Keratinocyte (primary cell): ENCODE measurements at regions not wholly inside any gene's neighbourhood (a gene's known extent, or its start where the extent isn't known, plus 50 kb on each side); places are given as distances from the start of the nearest gene placed in this dataset.

ENCODE experiments used
- DNase-seq: peaks from one replicate; pipeline ENCODE4 v3.0.0-alpha.2; 2011; ENCODE audit warnings: low read depth, missing footprints, low spot score
- FAIRE-seq: peaks from 2 replicates; lab custom pipeline; 2011; peaks lifted over from hg19 to GRCh38; lab: Jason Lieb, UNC
- H2AFZ ChIP-seq: 2 replicates; pipeline ENCODE4 v1.6.0; 2012; ENCODE audit warnings: low read length, control low read depth, inconsistent platforms; ENCODE audit not compliant: control insufficient read depth
- H3K27ac ChIP-seq: 2 replicates; pipeline ENCODE4 v1.5.1; 2011; ENCODE audit warnings: low read length; ENCODE audit not compliant: control insufficient read depth, insufficient read depth
- H3K27me3 ChIP-seq: 3 replicates; pipeline ENCODE4 v1.6.0; 2011; ENCODE audit warnings: low read length; ENCODE audit not compliant: control insufficient read depth, insufficient read depth; ENCODE audit errors: extremely low read depth
- H3K36me3 ChIP-seq, 2 experiments: 2 replicates in 1 of 2; 3 replicates in 1 of 2; pipeline ENCODE4 v1.5.1; 2011; ENCODE audit warnings: low read length in 2 of 2, mild to moderate bottlenecking in 1 of 2; ENCODE audit not compliant: control insufficient read depth in 2 of 2, insufficient read depth in 2 of 2; ENCODE audit errors: extremely low read depth in 1 of 2
- H3K4me1 ChIP-seq: 3 replicates; pipeline ENCODE4 v1.5.1; 2011; ENCODE audit warnings: low read length; ENCODE audit not compliant: control insufficient read depth, insufficient read depth; ENCODE audit errors: extremely low read depth
- H3K4me2 ChIP-seq: 3 replicates; pipeline ENCODE4 v1.6.0; 2011; ENCODE audit warnings: low read depth, low read length; ENCODE audit not compliant: control insufficient read depth, insufficient read depth; ENCODE audit errors: extremely low read depth
- H3K4me3 ChIP-seq, 3 experiments: fragments of 200-600 bp in 1 of 3; sonication (generic) in 1 of 3; 2 replicates in 2 of 3; 3 replicates in 1 of 3; pipeline ENCODE4 v1.5.1; 2011 to 2016; ENCODE audit warnings: low read length in 3 of 3, mild to moderate bottlenecking in 3 of 3, control low read depth in 2 of 3, inconsistent platforms in 1 of 3, low read depth in 1 of 3, mixed read lengths in 1 of 3, mixed run types in 1 of 3, moderate library complexity in 1 of 3; ENCODE audit not compliant: control insufficient read depth in 2 of 3, insufficient read depth in 2 of 3; ENCODE audit errors: extremely low read depth in 1 of 3
- H3K79me2 ChIP-seq: 2 replicates; pipeline ENCODE4 v1.6.0; 2012; ENCODE audit warnings: low read length; ENCODE audit not compliant: control insufficient read depth, insufficient read depth
- H3K9ac ChIP-seq: 3 replicates; pipeline ENCODE4 v1.6.0; 2011; ENCODE audit warnings: low read length; ENCODE audit not compliant: control insufficient read depth, insufficient read depth; ENCODE audit errors: extremely low read depth
- H3K9me1 ChIP-seq: 3 replicates; pipeline ENCODE4 v1.6.0; 2011; ENCODE audit warnings: low read length; ENCODE audit not compliant: control insufficient read depth, insufficient read depth; ENCODE audit errors: extremely low read depth
- H3K9me3 ChIP-seq: 2 replicates; pipeline ENCODE4 v1.5.1; 2012; ENCODE audit warnings: low read depth, low read length; ENCODE audit not compliant: control insufficient read depth
- H4K20me1 ChIP-seq: 3 replicates; pipeline ENCODE4 v1.6.0; 2011; ENCODE audit warnings: low read length; ENCODE audit not compliant: control insufficient read depth, insufficient read depth; ENCODE audit errors: extremely low read depth
- EZH2 ChIP-seq: IDR thresholded peaks from one replicate; pipeline ENCODE4 v1.6.1; 2012; ENCODE audit warnings: inconsistent platforms, mild to moderate bottlenecking, low read length, moderate library complexity
- dilution Hi-C: fragments of 300-500 bp; cut with MboI; formaldehyde crosslinking; loops from one replicate; pipeline ENCODE4 v1.7.0; 2020; ENCODE audit warnings: low sequenced_read_pairs; ENCODE audit not compliant: extremely low pct_ligation_motif_present
- TF ChIP-seq, protein P1 (sequence below), 3 experiments: IDR thresholded peaks in 1 of 3; conservative IDR thresholded peaks in 1 of 3; optimal IDR thresholded peaks in 1 of 3; 2 replicates in 2 of 3; 3 replicates in 1 of 3; pipeline versions ENCODE3 to v1.5.1; 2011; ENCODE audit warnings: low read length in 3 of 3, mild to moderate bottlenecking in 3 of 3, moderate library complexity in 2 of 3, control low read depth in 1 of 3, inconsistent platforms in 1 of 3; ENCODE audit not compliant: insufficient read depth in 2 of 3; ENCODE audit errors: extremely low read depth in 1 of 3

DNA sequence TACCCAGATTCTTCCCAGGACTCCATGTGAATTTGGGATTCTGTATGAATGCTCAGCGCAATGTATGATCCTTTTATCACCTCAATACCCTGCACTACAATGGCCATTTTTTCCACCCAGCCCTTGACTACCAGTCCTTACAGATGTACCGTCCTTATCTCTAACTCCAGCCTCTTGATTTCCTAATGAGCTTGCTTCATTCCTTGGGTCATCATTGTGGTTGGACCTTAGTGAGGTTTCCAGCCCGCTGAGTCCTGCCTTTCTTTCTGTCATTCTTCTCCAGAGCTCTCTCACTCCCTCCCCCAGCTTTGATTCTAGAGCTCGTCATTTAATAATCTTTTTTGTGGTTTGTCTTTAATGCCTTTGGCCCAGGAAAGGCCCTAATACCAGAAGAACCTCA lies 438.5 kb downstream of the ZNF536 start:
- TF ChIP-seq, protein P1, sequence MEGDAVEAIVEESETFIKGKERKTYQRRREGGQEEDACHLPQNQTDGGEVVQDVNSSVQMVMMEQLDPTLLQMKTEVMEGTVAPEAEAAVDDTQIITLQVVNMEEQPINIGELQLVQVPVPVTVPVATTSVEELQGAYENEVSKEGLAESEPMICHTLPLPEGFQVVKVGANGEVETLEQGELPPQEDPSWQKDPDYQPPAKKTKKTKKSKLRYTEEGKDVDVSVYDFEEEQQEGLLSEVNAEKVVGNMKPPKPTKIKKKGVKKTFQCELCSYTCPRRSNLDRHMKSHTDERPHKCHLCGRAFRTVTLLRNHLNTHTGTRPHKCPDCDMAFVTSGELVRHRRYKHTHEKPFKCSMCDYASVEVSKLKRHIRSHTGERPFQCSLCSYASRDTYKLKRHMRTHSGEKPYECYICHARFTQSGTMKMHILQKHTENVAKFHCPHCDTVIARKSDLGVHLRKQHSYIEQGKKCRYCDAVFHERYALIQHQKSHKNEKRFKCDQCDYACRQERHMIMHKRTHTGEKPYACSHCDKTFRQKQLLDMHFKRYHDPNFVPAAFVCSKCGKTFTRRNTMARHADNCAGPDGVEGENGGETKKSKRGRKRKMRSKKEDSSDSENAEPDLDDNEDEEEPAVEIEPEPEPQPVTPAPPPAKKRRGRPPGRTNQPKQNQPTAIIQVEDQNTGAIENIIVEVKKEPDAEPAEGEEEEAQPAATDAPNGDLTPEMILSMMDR (optimal IDR thresholded peaks at IDR 0.05 in 1 of 3, IDR thresholded peaks at IDR 0.05 in 1 of 3, conservative IDR thresholded peaks at IDR 0.05 in 1 of 3; ENCODE audit: extremely low read depth in 1 of 3, insufficient read depth in 2 of 3, low read length in 3 of 3), result no peak
- no peak for TF ChIP-seq EZH2
- H3K9me3 ChIP-seq, result peaks cover 5% of the 10 kb centered on the region
- no peak overlapping the region for H3K9ac ChIP-seq
- no peaks in the 10 kb centered on the region for H3K4me1 ChIP-seq
- H2AFZ ChIP-seq, result no peak overlapping the region
- H3K4me3 ChIP-seq, result no peak overlapping the region
- H3K79me2 ChIP-seq, result no peaks in the 10 kb centered on the region
- DNase-seq (no peak), FAIRE-seq (no peak)
- H3K27me3 ChIP-seq, result no peaks in the 10 kb centered on the region
- H3K36me3 ChIP-seq, result no peaks in the 10 kb centered on the region
- no peaks in the 10 kb centered on the region for H3K9me1 ChIP-seq
- H4K20me1 ChIP-seq, result no peaks in the 10 kb centered on the region
- dilution Hi-C loops, result no loop called here
- H3K27ac ChIP-seq, result no peak overlapping the region
- no peak overlapping the region for H3K4me2 ChIP-seq

DNA sequence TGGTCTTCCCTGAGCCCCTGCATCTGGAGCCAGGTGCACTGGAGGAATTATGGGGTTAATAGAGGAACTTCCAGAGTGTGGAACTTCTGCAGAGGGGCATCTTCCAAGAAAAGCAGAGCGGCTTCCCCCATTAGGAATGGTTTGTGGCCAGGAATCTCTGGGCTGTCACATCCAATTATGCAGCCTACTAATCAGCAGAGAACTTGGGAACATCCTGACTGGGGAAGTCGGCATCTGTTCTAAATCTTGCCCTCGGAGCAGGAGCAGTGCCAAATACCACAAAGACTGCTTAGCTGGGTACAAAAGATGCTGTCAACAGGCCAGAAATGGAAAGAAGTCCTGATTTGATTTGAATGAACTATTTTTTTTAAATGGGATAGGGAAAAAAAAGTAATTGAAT lies 435.1 kb downstream of the ZNF536 start:
- Histone ChIP-seq H3K79me2 (no peaks in the 10 kb centered on the region), H3K9me3 (peaks cover 3% of the 10 kb centered on the region), H3K27ac (no peak overlapping the region), H3K27me3 (no peaks in the 10 kb centered on the region), H3K9me1 (no peaks in the 10 kb centered on the region), H3K4me2 (no peak overlapping the region), H3K4me3 (no peak overlapping the region), H2AFZ (no peak overlapping the region), H3K4me1 (no peaks in the 10 kb centered on the region), H3K36me3 (no peaks in the 10 kb centered on the region), H4K20me1 (no peaks in the 10 kb centered on the region), H3K9ac (no peak overlapping the region)
- no peak for DNase-seq
- TF ChIP-seq, protein P1 (optimal IDR thresholded peaks at IDR 0.05 in 1 of 3, IDR thresholded peaks at IDR 0.05 in 1 of 3, conservative IDR thresholded peaks at IDR 0.05 in 1 of 3; ENCODE audit: extremely low read depth in 1 of 3, insufficient read depth in 2 of 3, low read length in 3 of 3), result no peak
- no peak for TF ChIP-seq EZH2
- dilution Hi-C loops, result no loop called here
- FAIRE-seq, result no peak
